ENCODE measurements at regions not wholly inside any gene's neighbourhood (a gene's known extent, or its start where the extent isn't known, plus 50 kb on each side); places are given as distances from the start of the nearest gene placed in this dataset.

- Histone ChIP-seq H3K27ac (no peak overlapping the region), H3K9me3 (no peaks in the 10 kb centered on the region), H3K27me3 (replicated peaks; ENCODE audit: insufficient read depth) (no peaks in the 10 kb centered on the region), H3K4me3 (no peak overlapping the region), H3K4me1 (ENCODE audit: control insufficient read depth in 1 of 2, low read depth in 2 of 2) (no peaks in the 10 kb centered on the region), H3K36me3 (no peaks in the 10 kb centered on the region)
- DNase-seq (ENCODE audit: low spot score) = no peak
- ATAC-seq (ENCODE audit: insufficient number of reproducible peaks, low FRiP score, low read depth) = no peak
- TF ChIP-seq CTCF (IDR thresholded peaks at IDR 0.05) = no peak
These were observed 132.6 kb upstream of the FSTL4 start for GRCh38 chr5:133744960-133745308.

DNA sequence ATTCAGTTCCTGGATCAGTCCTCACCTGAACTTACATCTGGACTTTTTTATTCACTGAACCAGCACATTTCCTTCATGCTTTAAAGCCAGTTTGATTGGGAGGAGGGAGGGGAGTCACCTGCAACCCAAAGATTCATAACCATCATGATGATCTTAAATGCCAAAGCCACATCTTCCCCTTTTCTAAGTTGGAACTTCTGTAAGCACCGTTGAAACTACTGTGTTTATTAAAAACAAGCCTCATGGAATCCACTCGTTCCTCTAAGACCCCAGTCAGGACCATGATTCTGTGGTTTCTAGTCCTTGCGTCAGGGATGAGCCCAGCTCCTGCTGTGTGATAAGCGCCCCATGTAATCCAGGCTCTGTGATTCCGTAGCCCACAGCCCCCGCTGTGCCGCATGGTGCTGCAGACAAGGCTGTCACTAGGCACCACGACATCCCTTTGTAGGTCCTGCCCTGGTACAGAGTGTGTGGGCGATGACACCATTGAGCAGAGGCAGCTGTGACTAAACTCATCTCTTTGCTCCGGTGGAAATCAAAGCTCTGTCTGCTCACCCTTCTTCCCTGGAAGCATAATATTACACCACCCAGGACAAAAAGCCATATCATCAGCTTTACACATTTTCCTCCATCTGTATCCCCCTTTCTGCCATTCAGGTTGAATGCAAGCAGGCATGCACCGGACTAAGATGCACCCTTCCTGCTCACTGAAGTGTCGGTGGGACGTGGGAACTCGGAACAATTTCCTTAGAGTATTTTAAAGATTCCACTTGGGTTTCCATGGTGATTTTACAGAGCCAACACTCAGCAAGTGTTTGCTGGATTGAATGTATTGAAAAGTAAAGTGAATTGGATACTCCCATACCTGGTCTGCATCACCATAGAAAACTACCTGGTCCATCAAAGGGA, 132.0 kb upstream of the FSTL4 start:
- H3K36me3 ChIP-seq = no peaks in the 10 kb centered on the region
- H3K9me3 ChIP-seq = no peaks in the 10 kb centered on the region
- ATAC-seq (ENCODE audit: insufficient number of reproducible peaks, low FRiP score, low read depth) = no peak
- H3K4me3 ChIP-seq = no peak overlapping the region
- DNase-seq (ENCODE audit: low spot score) = no peak
- H3K27ac ChIP-seq = no peak overlapping the region
- H3K4me1 ChIP-seq (ENCODE audit: control insufficient read depth in 1 of 2, low read depth in 2 of 2) = no peaks in the 10 kb centered on the region
- no peak for TF ChIP-seq CTCF (IDR thresholded peaks at IDR 0.05)
- no peaks in the 10 kb centered on the region for H3K27me3 ChIP-seq (replicated peaks; ENCODE audit: insufficient read depth)

DNA sequence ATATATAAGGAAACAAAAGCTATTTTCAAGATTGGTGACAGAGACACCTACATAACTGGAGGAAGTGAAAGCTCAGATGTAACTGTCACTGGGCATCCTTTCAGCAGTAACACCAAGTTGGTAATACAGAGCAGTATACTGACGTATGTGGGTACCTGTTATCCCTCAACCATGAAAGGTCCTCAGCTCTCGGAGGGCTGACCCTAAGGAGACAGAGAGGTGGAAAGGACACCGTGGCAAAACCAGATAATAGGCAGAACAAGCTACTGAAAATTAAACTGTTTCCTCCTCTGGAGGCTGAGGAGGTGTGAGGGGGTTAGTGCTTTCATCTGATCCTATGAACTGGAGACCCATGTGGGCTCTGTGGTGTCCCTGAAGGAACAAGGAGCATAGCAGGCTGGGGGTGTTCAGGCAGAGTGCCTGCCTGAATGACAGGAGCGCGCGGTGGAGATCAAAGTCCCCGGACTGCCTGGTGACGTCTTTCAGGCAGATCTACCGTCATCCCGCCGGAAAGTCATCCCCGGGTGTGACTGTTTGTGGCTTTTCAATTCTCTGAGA, 130.2 kb upstream of the FSTL4 start:
- no peak for ATAC-seq (ENCODE audit: insufficient number of reproducible peaks, low FRiP score, low read depth)

GRCh38 chr5:133741818-133742355, 129.5 kb upstream of the FSTL4 start:
- Histone ChIP-seq H3K9me3 (no peaks in the 10 kb centered on the region), H3K4me3 (no peak overlapping the region), H3K36me3 (no peaks in the 10 kb centered on the region), H3K27me3 (replicated peaks; ENCODE audit: insufficient read depth) (no peaks in the 10 kb centered on the region), H3K4me1 (ENCODE audit: control insufficient read depth in 1 of 2, low read depth in 2 of 2) (no peaks in the 10 kb centered on the region), H3K27ac (no peak overlapping the region)
- ATAC-seq (ENCODE audit: insufficient number of reproducible peaks, low FRiP score, low read depth) = no peak
- DNase-seq (ENCODE audit: low spot score) = no peak
- no peak for TF ChIP-seq CTCF (IDR thresholded peaks at IDR 0.05)

More for the DNA sequence above, 130.2 kb upstream of the FSTL4 start:
- Histone ChIP-seq H3K4me3 (no peak overlapping the region), H3K4me1 (ENCODE audit: control insufficient read depth in 1 of 2, low read depth in 2 of 2) (no peaks in the 10 kb centered on the region), H3K27ac (no peak overlapping the region), H3K27me3 (replicated peaks; ENCODE audit: insufficient read depth) (no peaks in the 10 kb centered on the region), H3K9me3 (no peaks in the 10 kb centered on the region), H3K36me3 (no peaks in the 10 kb centered on the region)
- no peak for TF ChIP-seq CTCF (IDR thresholded peaks at IDR 0.05)
- DNase-seq (ENCODE audit: low spot score) = no peak

- Histone ChIP-seq H3K9me3 (no peaks in the 10 kb centered on the region), H3K4me1 (ENCODE audit: control insufficient read depth in 1 of 2, low read depth in 2 of 2) (no peaks in the 10 kb centered on the region), H3K27me3 (replicated peaks; ENCODE audit: insufficient read depth) (no peaks in the 10 kb centered on the region), H3K27ac (no peak overlapping the region), H3K4me3 (no peak overlapping the region), H3K36me3 (no peaks in the 10 kb centered on the region)
- no peak for ATAC-seq (ENCODE audit: insufficient number of reproducible peaks, low FRiP score, low read depth)
- no peak for DNase-seq (ENCODE audit: low spot score)
- no peak for TF ChIP-seq CTCF (IDR thresholded peaks at IDR 0.05)
These were observed 129.1 kb upstream of the FSTL4 start for GRCh38 chr5:133741396-133741795.

Measured in thoracic aorta (tissue), 2 donors.